ENCODE measurements at regions not wholly inside any gene's neighbourhood (a gene's known extent, or its start where the extent isn't known, plus 50 kb on each side); places are given as distances from the start of the nearest gene placed in this dataset.

DNA sequence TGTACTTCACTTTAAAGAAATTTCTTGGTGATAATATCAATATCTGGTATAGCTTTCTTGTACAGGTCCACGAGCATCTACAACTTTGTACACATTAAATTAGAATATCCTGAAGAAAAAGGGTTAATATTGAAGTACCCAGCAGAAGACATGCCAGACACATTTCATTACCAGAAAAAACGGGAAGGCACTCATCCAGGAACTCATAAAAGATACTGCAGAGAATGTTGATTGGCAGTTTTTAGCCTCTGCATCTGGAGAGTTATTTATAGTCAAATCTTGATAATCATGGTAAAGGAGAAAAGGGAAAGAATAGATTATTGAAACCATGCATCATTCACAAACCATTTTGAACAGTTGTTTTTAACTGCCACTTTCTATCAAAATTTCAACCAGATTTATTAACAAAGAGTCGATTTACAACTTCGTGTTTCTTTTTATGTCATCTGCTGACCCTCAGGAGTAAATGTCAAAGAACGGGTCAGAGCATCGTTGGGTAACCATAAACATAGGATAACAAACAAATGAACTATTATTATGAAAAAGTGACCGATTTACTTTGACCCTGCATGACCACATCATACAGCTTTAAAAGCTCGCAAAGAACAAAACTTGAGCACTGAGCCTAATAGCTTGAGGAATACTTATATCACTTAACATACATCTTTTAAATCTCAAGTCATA lies 229.2 kb upstream of the SGK1 start:
- H3K4me1 ChIP-seq (ENCODE audit: control insufficient read depth, extremely low read depth, insufficient read depth, low read length): peaks cover 10% of the 10 kb centered on the region
- DNase-seq (ENCODE audit: low read depth in 2 of 2): peak in 1 of 2 donors; percentile 8
- no peak for TF ChIP-seq EZH2 (IDR thresholded peaks at IDR 0.05; ENCODE audit: low read length, missing control alignments)
- TF ChIP-seq, protein P1, sequence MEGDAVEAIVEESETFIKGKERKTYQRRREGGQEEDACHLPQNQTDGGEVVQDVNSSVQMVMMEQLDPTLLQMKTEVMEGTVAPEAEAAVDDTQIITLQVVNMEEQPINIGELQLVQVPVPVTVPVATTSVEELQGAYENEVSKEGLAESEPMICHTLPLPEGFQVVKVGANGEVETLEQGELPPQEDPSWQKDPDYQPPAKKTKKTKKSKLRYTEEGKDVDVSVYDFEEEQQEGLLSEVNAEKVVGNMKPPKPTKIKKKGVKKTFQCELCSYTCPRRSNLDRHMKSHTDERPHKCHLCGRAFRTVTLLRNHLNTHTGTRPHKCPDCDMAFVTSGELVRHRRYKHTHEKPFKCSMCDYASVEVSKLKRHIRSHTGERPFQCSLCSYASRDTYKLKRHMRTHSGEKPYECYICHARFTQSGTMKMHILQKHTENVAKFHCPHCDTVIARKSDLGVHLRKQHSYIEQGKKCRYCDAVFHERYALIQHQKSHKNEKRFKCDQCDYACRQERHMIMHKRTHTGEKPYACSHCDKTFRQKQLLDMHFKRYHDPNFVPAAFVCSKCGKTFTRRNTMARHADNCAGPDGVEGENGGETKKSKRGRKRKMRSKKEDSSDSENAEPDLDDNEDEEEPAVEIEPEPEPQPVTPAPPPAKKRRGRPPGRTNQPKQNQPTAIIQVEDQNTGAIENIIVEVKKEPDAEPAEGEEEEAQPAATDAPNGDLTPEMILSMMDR (conservative IDR thresholded peaks at IDR 0.05 in 1 of 2, IDR thresholded peaks at IDR 0.05 in 1 of 2; ENCODE audit: low read depth in 1 of 2, low read length in 2 of 2): no peak
- H3K9me3 ChIP-seq (ENCODE audit: control insufficient read depth, insufficient read depth, low read depth, low read length): no peaks in the 10 kb centered on the region
- H3K4me2 ChIP-seq (ENCODE audit: extremely low read depth, insufficient read depth, low read length): no peak overlapping the region
- H3K36me3 ChIP-seq (ENCODE audit: control insufficient read depth, insufficient read depth, low read length): no peaks in the 10 kb centered on the region
- no peaks in the 10 kb centered on the region for H3K27me3 ChIP-seq (ENCODE audit: control insufficient read depth, insufficient read depth, low read length)
- no peaks in the 10 kb centered on the region for H4K20me1 ChIP-seq (ENCODE audit: control insufficient read depth, extremely low read depth, insufficient read depth, low read length)
- no peak overlapping the region for H3K27ac ChIP-seq (ENCODE audit: insufficient read depth, low read length)
- H3K79me2 ChIP-seq (ENCODE audit: control insufficient read depth, insufficient read depth, low read length): no peaks in the 10 kb centered on the region
- no peak overlapping the region for H3K9ac ChIP-seq (ENCODE audit: insufficient read depth, low read length)
- no peak overlapping the region for H3K4me3 ChIP-seq (replicated peaks in 1 of 4; ENCODE audit: control extremely low read depth in 1 of 4, insufficient read depth in 1 of 4, low read depth in 3 of 4, low read length in 4 of 4)
- H2AFZ ChIP-seq (ENCODE audit: low read length): no peak overlapping the region

GRCh38 chr6:134544737-134545136 lies 226.8 kb upstream of the SGK1 start:
- no peaks in the 10 kb centered on the region for H3K27me3 ChIP-seq (ENCODE audit: control insufficient read depth, insufficient read depth, low read length)
- no peak for DNase-seq (ENCODE audit: low read depth in 2 of 2)
- no peaks in the 10 kb centered on the region for H3K36me3 ChIP-seq (ENCODE audit: control insufficient read depth, insufficient read depth, low read length)
- H3K9me3 ChIP-seq (ENCODE audit: control insufficient read depth, insufficient read depth, low read depth, low read length): no peaks in the 10 kb centered on the region
- no peaks in the 10 kb centered on the region for H3K79me2 ChIP-seq (ENCODE audit: control insufficient read depth, insufficient read depth, low read length)
- H3K9ac ChIP-seq (ENCODE audit: insufficient read depth, low read length): no peak overlapping the region
- no peaks in the 10 kb centered on the region for H4K20me1 ChIP-seq (ENCODE audit: control insufficient read depth, extremely low read depth, insufficient read depth, low read length)
- H3K4me2 ChIP-seq (ENCODE audit: extremely low read depth, insufficient read depth, low read length): no peak overlapping the region
- H3K27ac ChIP-seq (ENCODE audit: insufficient read depth, low read length): no peak overlapping the region
- TF ChIP-seq, protein P1 (conservative IDR thresholded peaks at IDR 0.05 in 1 of 2, IDR thresholded peaks at IDR 0.05 in 1 of 2; ENCODE audit: low read depth in 1 of 2, low read length in 2 of 2): no peak
- TF ChIP-seq EZH2 (IDR thresholded peaks at IDR 0.05; ENCODE audit: low read length, missing control alignments): no peak
- no peaks in the 10 kb centered on the region for H3K4me1 ChIP-seq (ENCODE audit: control insufficient read depth, extremely low read depth, insufficient read depth, low read length)
- no peak overlapping the region for H2AFZ ChIP-seq (ENCODE audit: low read length)
- H3K4me3 ChIP-seq (replicated peaks in 1 of 4; ENCODE audit: control extremely low read depth in 1 of 4, insufficient read depth in 1 of 4, low read depth in 3 of 4, low read length in 4 of 4): no peak overlapping the region

- no peaks in the 10 kb centered on the region for H4K20me1 ChIP-seq (ENCODE audit: control insufficient read depth, extremely low read depth, insufficient read depth, low read length)
Observed at GRCh38 chr6:134543128-134543527, 225.2 kb upstream of the SGK1 start.

More at GRCh38 chr6:134543128-134543527, 225.2 kb upstream of the SGK1 start:
- Histone ChIP-seq H3K9me3 (ENCODE audit: control insufficient read depth, insufficient read depth, low read depth, low read length) (no peaks in the 10 kb centered on the region), H3K4me2 (ENCODE audit: extremely low read depth, insufficient read depth, low read length) (no peak overlapping the region), H3K4me3 (replicated peaks in 1 of 4; ENCODE audit: control extremely low read depth in 1 of 4, insufficient read depth in 1 of 4, low read depth in 3 of 4, low read length in 4 of 4) (no peak overlapping the region), H3K36me3 (ENCODE audit: control insufficient read depth, insufficient read depth, low read length) (no peaks in the 10 kb centered on the region), H3K27ac (ENCODE audit: insufficient read depth, low read length) (no peak overlapping the region), H3K79me2 (ENCODE audit: control insufficient read depth, insufficient read depth, low read length) (no peaks in the 10 kb centered on the region), H3K9ac (ENCODE audit: insufficient read depth, low read length) (no peak overlapping the region), H3K27me3 (ENCODE audit: control insufficient read depth, insufficient read depth, low read length) (no peaks in the 10 kb centered on the region), H2AFZ (ENCODE audit: low read length) (no peak overlapping the region), H3K4me1 (ENCODE audit: control insufficient read depth, extremely low read depth, insufficient read depth, low read length) (no peaks in the 10 kb centered on the region)
- TF ChIP-seq EZH2 (IDR thresholded peaks at IDR 0.05; ENCODE audit: low read length, missing control alignments): no peak
- no peak for DNase-seq (ENCODE audit: low read depth in 2 of 2)
